ENCODE measurements at regions not wholly inside any gene's neighbourhood (a gene's known extent, or its start where the extent isn't known, plus 50 kb on each side); places are given as distances from the start of the nearest gene placed in this dataset.

DNA sequence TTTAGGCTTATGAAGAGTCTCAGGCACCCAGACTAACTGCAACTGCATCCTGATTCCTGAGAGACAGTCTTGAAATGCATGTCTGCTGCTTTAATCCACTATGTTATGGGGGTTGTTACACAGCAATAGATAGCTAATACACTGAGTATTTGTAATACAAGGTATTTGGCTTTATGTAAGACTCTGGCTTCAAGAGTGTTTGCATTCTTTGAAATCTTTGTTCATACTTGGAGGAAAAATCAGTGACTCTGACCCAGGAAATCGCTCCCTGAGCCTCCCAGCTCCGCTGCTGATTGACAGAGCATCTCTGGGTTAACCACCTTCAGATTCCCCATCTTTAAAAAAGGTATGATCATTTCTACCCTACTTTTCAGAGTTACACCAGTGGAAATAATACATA, 133.9 kb downstream of the MTPAP start:
- H3K9me3 ChIP-seq, result no peaks in the 10 kb centered on the region
- H3K27ac ChIP-seq, result no peak overlapping the region
- no peaks in the 10 kb centered on the region for H3K27me3 ChIP-seq
- no peak overlapping the region for H3K4me3 ChIP-seq
- no peak overlapping the region for H3K9ac ChIP-seq (ENCODE audit: low read depth in 2 of 2, low read length in 2 of 2)
- intact Hi-C loops (cut with DNase I), result no loop called here
- no peaks in the 10 kb centered on the region for H3K36me3 ChIP-seq
- DNase-seq, result no peak
- no peak for TF ChIP-seq CTCF (IDR thresholded peaks at IDR 0.05)
- no peaks in the 10 kb centered on the region for H3K4me1 ChIP-seq

DNA sequence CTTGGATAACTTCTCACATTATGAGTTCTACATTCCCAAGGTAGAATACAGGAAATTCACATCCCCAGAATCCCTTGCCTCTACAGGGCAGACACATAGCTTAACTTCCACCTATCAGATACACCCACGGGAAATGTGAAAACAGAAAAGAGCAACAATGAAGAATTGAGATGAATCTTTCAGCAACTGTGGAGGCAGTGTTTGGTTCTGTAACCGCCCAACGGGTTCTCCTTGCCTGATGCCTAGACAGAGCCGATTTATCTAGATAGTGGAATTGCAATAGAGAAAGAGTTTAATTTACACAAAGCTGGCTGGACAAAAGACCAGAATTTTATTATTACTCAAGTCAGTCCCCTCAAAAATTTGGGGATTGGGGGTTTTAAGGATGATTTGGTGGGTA, 138.8 kb downstream of the MTPAP start:
- Histone ChIP-seq H3K4me3 (no peak overlapping the region), H3K27me3 (no peaks in the 10 kb centered on the region), H3K36me3 (no peaks in the 10 kb centered on the region), H3K27ac (no peak overlapping the region), H3K9me3 (no peaks in the 10 kb centered on the region), H3K4me1 (no peaks in the 10 kb centered on the region), H3K9ac (ENCODE audit: low read depth in 2 of 2, low read length in 2 of 2) (no peak overlapping the region)
- TF ChIP-seq CTCF (IDR thresholded peaks at IDR 0.05), result no peak
- no peak for DNase-seq
- intact Hi-C loops (cut with DNase I), result no loop called here

DNA sequence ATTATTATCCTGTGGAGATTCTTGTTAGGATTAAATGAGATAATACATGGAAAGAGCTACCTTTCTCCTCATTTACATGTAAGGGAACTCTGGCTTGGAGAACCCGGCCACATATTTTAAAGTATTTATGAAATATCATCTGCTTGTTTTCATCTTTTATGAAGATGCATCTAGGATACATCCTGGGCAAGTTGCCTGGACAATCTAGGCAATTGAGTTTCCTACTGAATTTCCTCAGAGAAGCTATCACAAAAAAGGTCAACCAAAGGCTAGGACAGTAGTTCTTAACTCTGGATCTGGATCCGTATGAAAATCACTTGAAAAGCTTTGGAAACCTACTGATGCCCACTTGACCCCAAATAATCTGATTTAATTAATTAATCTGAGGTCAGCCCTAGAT, 140.7 kb downstream of the MTPAP start:
- Histone ChIP-seq H3K9me3 (no peaks in the 10 kb centered on the region), H3K4me3 (no peak overlapping the region), H3K27me3 (no peaks in the 10 kb centered on the region), H3K27ac (no peak overlapping the region), H3K9ac (ENCODE audit: low read depth in 2 of 2, low read length in 2 of 2) (no peak overlapping the region), H3K4me1 (no peaks in the 10 kb centered on the region), H3K36me3 (no peaks in the 10 kb centered on the region)
- no peak for TF ChIP-seq CTCF (IDR thresholded peaks at IDR 0.05)
- intact Hi-C loops (cut with DNase I), result no loop called here
- no peak for DNase-seq

- intact Hi-C loops (cut with DNase I), result no loop called here
- no peak overlapping the region for H3K27ac ChIP-seq
- H3K27me3 ChIP-seq, result no peaks in the 10 kb centered on the region
- no peak overlapping the region for H3K4me3 ChIP-seq
- H3K36me3 ChIP-seq, result no peaks in the 10 kb centered on the region
- H3K9ac ChIP-seq (ENCODE audit: low read depth in 2 of 2, low read length in 2 of 2), result no peak overlapping the region
- TF ChIP-seq CTCF (IDR thresholded peaks at IDR 0.05), result no peak
- H3K4me1 ChIP-seq, result no peaks in the 10 kb centered on the region
- H3K9me3 ChIP-seq, result no peaks in the 10 kb centered on the region
- DNase-seq, result no peak
Observed at GRCh38 chr10:30207485-30208052, 141.5 kb downstream of the MTPAP start.

- Histone ChIP-seq H3K36me3 (no peaks in the 10 kb centered on the region), H3K4me1 (no peaks in the 10 kb centered on the region), H3K27me3 (no peaks in the 10 kb centered on the region), H3K9ac (ENCODE audit: low read depth in 2 of 2, low read length in 2 of 2) (no peak overlapping the region), H3K9me3 (no peaks in the 10 kb centered on the region), H3K27ac (no peak overlapping the region), H3K4me3 (no peak overlapping the region)
- DNase-seq, result no peak
- intact Hi-C loops (cut with DNase I), result no loop called here
- TF ChIP-seq CTCF (IDR thresholded peaks at IDR 0.05), result no peak
Observed at GRCh38 chr10:30200017-30200415, 140.6 kb upstream of the JCAD start.
